DMS153 treated with DMSO at 0.1 percent for 48 hours (cell line): ENCODE measurements at regions not wholly inside any gene's neighbourhood (a gene's known extent, or its start where the extent isn't known, plus 50 kb on each side); places are given as distances from the start of the nearest gene placed in this dataset.

ENCODE experiments used
- DNase-seq: peaks from one replicate; lab custom pipeline; 2025; ENCODE audit not compliant: unreplicated experiment; lab: John Stamatoyannopoulos, UW

DNA sequence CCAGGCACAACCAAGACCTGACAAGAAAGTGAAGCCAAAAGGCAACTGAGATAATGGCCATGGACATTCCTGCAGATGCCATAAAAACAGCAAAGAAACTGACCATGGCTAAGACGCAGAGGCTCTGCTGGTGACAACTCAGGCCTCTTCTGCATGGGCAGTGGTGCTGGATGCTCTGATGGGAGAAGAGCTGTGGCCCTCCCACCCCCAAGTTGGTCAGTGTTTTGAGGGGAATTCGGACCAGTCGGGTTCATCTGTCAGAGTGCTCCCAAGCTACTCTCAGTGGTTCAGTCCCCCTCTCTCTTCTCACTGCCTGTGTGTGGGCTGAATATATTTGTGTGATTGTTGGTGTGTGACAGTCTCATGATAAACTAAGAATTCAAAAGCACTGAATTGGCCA is 79.0 kb upstream of the GPR26 start:
- no peak for DNase-seq

DNA sequence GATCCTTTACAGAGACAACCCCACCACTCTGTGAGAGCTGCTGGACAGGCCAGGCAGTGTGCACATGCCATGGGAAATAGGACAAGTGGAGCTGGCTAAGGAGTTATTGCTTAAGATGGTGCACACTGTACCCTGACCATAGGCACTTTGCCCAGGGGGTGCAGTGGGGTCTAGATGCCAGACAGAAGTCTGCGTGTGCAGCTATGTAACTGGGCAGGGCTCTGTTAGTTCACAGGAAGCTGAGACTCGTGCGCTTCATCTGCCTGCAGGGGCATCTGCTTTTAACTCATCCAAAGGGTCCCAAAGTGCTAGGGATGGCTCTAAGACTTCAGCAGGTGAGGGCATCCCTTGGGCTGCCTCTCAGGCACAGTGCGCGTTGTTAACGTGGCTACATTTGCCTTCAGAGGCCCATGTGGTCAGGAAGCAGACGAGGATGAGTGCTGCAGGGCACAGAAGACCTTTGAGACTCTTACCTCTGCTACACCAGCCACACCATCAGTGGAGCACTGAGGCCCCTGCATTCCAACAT is 77.7 kb upstream of the GPR26 start:
- no peak for DNase-seq

DNA sequence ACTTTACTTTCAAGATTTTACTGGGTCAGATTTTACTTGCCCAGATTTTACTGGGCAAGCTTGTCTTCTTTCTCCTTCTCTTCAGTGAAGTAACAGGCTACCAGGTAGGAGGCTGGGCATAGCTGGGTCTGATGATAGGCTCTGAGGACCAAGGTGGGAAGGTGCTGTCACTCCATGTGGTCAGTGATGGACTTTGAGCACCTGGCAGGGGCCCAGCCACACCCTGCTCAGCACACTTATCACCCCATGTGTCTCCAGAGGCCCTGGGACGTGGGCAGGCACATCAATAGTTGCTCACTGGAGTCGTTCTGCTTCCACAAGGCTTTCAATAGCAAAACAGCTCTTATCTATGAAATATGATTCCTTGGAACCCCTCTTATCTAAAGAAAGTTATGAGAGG is 70.5 kb upstream of the GPR26 start:
- no peak for DNase-seq

DNA sequence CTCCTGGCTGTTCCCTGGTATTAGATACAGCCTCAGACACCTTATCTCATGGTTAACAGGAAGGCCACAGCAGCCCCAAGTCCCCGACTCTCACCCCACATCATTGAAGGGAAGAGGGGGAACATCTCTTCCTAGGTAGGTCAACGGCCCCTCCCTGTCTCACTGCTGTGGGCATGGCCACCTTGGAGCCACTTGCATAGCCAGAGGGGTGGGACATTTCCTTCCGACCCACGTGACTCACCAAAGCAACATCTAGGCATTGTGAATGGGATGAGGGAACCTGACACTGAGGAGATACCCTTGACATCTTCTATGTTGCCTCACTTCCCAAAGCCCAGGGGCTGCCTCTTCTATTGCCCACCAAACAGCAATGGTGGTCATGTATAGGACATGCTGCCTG is 68.5 kb upstream of the GPR26 start:
- no peak for DNase-seq

DNA sequence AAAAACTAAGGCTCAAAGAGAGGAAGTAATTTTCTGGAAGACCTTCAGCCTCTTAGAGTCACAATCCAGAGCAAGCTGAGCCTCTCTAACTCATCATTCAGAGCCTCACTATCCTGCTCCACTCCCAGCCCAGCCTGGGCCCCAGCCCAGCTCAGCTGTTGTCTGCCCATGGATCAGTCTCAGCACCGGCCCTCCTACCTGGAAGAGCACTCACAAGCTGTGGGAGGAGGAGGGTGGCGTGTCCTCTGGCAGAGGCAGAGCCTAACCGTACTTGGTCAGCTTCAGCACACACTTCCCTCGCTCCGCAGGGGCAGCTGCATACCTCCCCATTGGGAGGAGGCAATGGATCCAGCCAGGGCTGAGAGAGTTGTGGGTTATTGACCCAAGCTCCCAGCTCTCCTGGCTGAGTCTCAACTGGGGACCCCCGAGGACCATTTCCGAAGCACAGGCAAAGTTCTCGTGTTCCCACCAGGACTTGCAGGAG is 66.7 kb upstream of the GPR26 start:
- DNase-seq, result no peak

DNA sequence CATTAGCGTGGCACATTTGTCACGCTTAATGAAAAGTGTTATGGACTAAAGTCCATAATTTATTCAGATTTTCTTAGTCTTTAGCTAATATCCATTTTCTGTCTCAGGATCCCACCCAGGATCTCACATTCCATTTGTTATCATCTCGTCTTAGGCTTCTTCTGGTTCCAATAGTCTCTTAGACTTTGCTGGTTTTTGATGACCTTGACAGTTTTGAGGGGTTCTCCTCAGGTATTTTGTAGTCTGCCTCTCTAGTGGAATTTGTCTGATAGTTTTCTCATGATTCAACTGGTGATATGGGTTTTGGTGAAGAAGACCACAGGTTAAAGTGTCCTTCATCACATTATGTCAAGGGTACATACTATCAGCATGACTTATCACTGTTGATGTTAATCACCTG is 66.0 kb upstream of the GPR26 start:
- DNase-seq, result no peak

DNA sequence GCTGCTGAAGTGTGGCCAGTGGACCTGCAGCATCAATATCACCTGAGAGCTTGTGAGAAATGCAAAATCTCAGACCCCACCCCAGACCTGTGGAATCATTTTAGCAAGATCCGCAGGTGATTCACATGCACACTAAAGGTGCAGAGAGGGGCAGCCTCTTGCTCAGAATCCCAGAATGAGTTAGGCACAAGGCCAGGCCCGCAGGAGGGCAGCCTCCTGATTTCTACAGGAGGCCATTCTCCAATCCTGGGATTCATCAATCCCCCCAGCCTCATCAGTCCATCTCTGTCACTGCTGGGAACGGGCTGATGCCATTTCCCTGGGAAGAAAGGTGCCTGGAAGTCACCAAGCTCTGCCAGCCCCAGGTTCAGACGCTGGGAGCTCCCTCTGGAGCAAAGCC is 63.0 kb upstream of the GPR26 start:
- no peak for DNase-seq

DNA sequence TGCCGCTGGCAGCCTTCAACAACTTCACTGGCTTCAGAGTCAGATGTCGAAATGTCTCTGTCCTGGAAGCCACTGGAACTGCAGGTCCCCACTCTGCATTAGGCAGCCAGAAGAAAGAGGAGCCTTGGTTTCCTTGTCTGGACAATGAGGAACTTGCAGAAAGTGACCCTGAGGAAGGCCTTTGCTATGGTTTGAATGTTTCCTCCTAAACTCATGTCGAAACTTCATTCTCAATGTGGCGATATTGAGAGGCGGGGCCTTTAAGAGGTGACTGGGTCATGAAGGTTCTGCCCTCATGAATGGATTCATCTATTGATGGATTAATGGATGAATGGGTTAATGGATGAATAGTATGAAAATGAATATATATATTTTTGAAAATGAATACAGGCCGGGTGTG is 61.6 kb upstream of the GPR26 start:
- DNase-seq, result no peak

DNA sequence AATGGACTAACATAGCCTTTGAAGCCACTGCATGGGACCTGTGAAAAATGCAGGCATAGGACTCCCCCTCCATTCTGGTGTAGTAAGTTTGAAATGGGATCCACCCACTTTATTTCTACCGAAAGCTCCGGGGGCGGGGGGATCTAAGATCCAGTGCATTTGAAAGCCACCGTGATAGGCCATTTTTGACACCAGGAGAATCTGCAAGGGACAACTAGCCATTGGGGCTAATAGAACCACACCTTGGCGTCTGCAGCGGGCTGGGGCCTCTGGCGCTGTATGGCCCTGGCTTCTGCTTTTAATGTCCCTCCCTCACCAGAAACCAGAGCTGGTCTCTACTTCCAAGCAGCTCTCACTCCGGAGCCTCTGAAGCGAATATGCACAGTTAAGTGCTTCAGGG is 60.1 kb upstream of the GPR26 start:
- no peak for DNase-seq

DNA sequence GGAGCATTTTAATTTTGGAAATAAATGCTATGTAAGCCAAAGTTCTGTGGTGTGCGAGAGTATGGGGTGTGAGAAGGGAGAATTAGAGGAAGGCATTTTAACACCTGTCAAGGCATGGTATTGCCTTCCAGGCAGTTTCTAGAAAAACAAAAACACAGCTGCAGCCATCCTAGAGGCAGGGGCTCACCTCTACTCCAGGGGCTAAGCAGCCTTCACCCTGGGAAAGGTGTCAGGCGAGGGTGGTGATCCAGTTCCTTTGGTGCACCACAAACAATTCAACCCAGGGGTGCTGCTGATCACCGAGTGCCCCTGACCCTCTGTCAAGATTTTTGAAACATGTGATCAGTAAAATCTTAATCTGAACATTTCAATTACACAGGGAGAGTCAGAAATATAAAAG is 59.2 kb upstream of the GPR26 start:
- DNase-seq, result no peak

DNA sequence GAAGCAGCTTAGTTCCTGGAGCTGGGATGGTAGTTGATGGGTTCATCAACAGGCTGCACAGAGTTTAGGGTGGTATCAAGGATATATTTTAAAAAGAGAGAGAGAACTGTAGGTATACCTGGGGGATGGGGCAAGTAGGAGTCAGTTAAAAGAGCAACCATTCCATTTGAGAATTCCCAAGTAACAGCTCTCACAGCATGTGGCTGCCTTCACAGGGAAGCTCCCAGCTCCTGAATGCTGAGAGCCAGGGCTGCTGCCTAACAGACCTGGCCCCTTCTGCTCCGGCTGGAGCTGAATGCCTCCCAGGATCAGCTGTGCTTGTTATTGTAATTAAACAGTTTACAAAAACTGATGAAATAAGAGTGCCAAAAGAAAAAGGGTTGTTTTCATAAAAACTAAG is 58.8 kb upstream of the GPR26 start:
- DNase-seq, result no peak

DNA sequence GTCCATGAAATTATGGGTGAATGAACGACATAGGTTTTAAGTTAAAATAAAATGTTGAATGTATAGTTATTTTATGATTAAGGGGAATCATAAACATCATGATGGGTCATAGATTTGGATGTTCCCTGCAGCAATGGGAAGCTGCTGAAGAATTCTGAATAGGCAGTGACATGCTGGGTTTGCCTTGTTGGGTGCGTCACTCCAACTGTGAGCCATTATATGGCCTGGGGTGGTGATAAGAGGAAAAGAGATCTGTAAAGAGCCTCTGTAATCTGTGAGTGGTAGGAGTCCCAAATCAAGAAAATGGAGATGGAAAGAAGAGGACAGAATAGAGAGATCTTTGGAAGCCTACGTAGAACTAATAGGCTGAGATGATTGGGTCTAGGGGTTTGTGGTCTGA is 58.1 kb upstream of the GPR26 start:
- no peak for DNase-seq

DNA sequence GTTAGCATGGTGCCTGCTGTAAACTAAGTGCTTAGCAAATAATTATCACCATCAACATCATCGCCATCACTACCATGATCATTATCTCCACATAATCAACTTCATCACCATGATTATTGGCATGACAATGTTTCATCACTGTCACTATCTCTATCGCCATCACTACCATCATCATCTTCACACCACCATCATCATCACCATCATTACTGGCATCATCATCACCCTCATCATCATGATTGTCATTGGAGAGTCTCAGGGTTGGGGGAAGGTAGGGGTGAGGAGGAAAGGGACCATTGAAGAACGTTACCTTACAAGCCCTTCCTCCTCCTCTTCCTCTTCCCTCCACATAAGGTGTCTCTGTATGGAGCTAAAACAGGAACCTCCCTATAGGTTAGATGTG is 54.9 kb upstream of the GPR26 start:
- no peak for DNase-seq

DNA sequence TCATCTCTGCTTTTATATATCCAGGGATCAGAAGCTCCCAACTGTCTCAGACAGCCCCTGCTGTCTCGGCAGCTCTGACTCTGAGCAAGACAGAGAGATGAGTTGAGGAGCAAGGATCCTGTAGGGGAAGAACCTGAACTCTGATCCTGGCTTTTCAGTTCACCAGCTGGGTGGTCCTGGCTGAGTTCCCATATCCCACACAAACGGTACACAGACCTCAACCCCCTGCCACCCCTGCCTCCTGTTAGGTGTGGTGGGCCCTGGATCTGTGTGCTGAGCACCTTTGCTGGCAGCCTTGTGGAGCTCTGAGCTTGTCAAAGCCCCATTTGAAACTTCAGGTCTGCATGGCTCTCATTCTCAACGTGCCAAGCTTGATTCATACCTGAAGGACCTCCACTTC is 54.3 kb upstream of the GPR26 start:
- DNase-seq, result no peak

DNA sequence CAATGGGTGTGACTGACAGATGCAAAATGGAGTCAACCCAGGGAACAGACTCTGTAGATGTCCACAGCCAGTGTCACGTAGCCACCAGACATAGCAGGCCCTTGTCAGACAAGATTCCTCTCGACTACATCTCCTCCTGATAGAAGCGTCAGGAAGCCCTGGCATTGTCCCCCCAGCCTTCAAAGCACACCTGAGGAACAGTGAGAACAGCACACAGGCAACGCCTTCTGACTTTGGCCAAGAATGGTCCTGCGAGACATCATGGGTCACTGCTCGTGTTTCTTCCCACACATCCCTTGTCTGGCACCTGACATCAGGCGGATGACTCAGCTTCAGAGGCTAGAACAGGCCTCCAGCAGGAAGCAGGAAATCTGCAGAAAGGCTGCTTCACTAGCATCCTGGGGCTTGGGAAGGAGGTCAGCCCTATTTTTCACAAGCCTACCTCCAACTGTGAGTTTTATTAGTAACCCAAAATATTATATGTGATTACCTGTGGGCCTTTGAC is 52.8 kb upstream of the GPR26 start:
- DNase-seq, result no peak

DNA sequence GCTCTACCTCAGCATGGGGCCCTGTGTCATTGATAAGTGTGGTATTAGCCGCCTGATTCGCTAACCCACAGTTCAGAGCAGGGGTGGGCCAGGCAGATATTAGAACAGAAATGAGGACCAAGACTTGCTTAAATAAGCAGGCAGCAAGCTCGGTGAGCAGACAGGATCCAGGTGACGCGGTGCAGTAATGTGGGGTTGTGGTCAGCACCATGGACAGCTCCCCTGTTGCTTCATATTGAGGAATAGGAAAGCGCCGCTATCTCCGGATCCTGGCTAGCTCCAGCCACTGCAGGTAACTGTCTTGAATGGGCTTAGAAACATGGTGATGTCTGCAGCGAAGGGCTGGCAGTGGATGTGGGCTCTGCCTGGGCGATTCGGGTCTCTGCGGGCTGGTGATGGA is 51.3 kb upstream of the GPR26 start:
- no peak for DNase-seq
